ENCODE measurements at regions not wholly inside any gene's neighbourhood (a gene's known extent, or its start where the extent isn't known, plus 50 kb on each side); places are given as distances from the start of the nearest gene placed in this dataset.

DNA sequence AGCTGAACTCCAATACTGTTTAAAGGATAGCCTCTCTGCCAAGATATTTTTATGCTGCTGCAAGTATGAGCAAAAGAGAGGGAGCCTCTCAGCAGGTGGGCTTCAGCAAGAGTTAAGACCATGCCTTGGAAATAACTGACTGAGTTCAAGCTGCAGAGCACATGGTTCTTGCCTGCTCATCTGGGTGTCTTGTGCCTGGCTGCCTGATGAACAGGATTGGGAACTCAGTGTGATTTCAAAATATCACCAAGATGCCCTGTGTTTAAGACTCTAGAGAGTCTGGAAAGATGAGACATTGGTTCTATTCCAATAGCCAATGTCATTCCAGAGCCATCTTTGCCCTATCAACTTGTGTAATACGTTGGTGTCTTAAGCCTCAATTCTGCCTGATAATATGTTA lies 147.5 kb upstream of the VEPH1 start:
- in situ Hi-C loops (cut with HindIII; ENCODE audit: low sequenced_read_pairs), result no loop called here

DNA sequence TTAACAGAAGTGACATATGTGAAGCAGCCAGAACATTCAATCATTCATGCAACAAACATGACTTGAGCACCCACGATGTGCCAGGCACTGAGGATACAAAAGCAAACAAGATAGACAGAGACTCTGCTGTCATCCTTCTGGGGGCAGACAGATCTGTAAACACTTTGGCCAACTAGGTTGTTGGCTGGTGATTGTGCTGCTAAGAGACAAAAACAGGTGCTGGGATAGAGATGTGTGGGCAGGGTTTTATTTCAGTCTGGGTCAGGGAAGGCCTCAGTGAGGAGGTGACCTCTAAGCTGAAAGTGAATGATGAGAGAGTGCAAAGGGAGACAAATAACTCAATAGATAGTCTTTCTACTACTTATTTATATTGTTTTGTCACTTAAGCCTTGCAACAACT lies 147.0 kb upstream of the VEPH1 start:
- in situ Hi-C loops (cut with HindIII; ENCODE audit: low sequenced_read_pairs), result no loop called here

DNA sequence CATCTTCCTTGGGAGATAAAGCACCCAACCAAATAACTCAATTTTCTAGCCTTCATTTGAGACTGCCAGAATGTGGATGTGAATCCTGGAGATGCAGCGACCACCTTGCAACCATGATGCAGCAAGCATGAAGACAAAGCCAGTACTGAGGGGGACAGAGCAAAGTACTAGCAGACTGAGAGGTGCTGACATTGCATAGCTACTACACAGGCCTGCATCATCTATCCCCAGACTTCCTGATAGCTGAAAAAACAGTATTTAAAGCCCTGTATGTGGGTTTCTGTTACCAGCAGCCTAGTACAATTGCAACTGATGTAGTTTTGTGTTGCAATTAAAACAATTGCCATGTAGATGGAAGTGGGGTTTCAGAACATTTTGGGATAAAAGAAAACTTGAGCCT lies 146.3 kb upstream of the VEPH1 start:
- in situ Hi-C loops (cut with HindIII; ENCODE audit: low sequenced_read_pairs), result no loop called here

DNA sequence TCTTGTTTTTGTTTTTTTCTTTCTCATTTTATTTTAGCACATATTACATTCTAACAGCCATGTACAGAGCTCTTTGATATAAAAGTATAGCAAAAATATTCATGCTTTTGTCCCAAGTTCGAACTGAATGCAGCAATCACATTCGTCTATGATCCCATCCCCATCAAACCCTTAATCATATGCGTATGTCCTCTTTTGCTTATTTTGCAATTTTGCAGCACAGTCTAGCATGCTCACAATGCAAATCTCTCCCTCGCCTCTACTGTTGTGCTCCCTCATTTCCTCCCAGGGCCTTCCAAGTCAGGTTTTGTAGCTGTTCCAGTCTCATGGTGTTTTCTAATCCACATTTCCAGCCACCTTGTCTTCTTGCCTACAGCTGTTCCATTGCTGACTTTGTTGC lies 144.6 kb upstream of the VEPH1 start:
- in situ Hi-C loops (cut with HindIII; ENCODE audit: low sequenced_read_pairs), result no loop called here

DNA sequence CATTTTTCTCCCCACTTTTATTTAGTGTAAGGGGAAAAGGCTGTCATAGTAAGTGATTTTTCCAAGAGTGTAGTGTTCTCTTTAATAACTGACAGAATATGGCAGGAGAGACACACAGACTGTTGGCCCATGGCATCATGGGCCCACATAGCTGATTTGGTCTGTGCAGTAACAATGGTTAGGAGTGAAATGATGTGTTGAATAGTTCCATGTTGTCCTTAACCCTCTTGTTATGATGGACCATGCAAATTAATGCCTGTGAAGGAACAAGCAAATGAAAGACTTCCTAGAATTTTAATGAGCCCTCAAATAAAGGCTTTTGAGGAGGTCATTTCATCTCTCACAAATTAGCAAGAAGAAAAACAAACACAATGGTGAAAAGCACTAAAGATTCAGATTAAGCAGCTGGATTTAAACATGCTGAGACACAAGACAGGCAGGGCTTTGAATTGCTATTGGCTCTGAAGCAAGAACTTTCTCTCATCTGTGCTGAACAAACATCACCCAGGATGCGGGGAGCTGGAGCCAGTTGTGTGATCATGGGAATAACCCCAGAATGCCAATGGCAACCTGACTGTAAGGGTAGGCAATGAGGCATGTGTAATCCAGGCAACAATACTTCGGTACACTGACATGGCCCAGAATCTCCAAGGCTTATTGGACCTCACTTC lies 136.7 kb upstream of the VEPH1 start:
- in situ Hi-C loops (cut with HindIII; ENCODE audit: low sequenced_read_pairs), result loop anchor here (5.0 kb wide), 2 partner anchors 67 to 112 kb away; no protein-coding TSS in a partner anchor

DNA sequence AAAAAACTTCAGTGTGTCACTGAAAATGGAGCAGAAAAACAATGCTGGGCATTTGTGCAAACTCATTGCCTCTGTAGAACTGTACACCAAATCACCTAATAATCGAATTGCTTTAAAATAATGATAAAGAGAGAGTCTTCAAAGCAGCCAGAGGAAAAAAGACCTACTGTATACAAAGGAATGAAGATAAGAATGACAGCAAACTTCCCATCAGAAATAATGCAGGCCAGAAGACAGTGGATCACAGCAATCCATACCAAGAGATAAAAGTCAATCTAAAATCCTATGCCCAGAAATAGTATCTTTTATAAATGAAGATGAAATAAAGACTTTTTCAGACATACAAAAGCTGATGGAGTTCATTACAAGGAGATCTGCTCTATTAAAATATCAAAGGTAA lies 134.7 kb upstream of the VEPH1 start:
- in situ Hi-C loops (cut with HindIII; ENCODE audit: low sequenced_read_pairs), result no loop called here

DNA sequence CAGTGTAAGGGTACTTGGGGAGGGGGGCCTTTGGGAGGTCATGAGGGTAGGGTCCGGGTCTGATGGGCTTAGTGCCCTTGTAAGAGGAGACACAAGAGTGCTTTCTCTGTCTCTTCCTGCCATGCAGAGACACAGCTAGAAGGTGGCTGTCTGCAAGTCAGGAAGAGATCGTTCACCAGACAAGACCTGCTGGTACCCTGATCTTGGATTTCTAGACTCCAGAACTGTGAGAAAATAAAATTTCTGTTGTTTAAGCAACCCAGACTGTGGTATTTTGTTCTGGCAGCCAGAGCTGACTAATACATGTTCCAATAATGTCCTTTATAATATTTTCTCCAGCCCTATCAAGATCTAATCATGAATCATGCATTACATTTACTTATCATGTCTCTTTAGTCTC lies 130.0 kb upstream of the VEPH1 start:
- in situ Hi-C loops (cut with HindIII; ENCODE audit: low sequenced_read_pairs), result no loop called here

DNA sequence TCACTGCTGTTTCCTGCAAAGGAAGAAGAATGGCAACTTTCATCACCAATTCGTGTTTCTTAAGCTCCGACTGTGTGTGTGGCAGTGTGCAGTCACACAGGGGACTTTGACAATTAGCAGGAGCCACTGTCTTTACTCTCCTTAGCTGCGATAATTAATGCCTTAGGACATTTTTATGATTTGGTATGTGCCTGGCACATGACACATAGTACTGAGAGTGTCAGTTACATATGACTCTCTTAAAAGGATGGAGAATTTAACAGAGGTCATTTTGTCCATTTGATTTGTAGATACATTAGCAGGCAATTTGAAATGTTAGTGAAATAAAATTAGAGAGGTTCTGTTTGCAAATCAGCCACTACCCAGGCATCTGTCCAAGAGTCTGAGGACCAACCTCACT lies 128.9 kb upstream of the VEPH1 start:
- in situ Hi-C loops (cut with HindIII; ENCODE audit: low sequenced_read_pairs), result no loop called here

DNA sequence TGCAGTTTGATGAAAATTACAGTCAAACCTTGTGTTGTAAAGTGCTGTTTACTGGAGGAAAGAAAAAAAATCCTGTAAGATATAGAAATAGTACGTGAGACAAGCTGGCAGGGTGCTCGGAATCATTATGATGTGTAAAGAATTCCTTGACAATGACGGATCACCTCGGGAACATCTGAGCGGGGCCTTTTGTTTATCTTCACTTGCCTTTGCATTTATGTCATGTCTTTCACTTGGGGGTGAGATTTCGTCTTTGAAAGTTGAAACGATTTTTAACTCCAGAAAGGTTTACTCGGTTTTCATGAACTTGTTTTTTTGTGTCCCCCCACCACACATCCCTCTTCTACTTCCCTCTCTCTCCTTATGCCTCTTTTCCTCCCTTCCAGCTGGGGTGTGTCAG lies 128.3 kb upstream of the VEPH1 start:
- in situ Hi-C loops (cut with HindIII; ENCODE audit: low sequenced_read_pairs), result no loop called here

DNA sequence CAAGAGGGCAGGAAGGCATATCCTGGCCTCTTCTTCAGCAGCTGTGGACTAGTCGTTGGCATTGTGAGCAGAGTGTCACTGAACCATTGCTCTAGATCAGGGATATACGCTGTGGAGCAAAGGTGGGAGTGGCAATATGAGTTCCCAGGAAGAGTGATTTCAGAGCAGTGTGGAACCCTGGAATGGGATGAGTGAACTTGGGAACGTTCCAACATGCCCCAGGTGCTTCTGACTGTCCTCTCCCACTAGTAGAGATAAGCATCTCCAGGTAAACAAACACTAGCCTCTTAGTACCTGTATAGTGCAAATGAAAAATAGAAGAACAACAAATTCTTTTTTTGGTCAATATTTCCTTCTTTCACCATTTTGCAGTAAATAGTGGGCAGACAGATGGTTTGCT lies 123.6 kb upstream of the VEPH1 start:
- in situ Hi-C loops (cut with HindIII; ENCODE audit: low sequenced_read_pairs), result no loop called here

DNA sequence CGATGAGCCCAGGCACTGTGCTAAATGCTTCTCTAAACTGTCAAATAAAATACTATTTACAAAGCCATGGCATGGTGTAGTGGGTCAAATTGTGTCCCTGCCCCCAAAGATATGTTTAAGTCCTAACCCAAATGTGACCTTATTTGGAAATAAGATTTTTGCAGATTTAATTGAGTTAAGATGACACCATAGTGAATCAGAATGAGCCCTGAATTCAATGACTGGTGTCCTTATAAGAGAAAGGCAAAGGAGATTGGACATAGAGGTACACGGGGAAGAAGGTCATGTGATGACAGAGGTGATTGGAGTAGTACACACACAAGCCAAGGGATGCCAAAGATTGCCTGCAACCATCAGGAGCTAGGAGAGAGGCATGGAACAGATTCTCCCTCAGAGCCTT lies 121.6 kb upstream of the VEPH1 start:
- in situ Hi-C loops (cut with HindIII; ENCODE audit: low sequenced_read_pairs), result no loop called here

DNA sequence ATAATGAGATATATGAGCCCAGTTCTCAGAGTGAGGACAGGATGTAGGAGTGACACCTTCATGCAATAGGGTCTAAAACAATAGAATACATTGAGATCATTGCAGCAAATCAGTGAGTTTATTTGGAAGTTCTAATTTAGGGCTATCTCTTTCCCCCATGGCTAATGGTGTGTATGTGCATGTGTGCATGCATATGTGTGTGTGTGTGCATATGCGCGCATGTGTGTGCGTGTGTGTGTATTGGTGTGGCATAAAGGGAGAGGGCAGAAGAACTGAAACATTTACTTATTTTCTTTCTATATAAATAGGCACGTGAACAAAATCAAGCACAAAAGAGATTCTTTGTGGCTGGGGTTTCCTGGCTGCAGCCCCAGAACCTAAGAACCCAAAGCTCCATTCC lies 115.7 kb upstream of the VEPH1 start:
- in situ Hi-C loops (cut with HindIII; ENCODE audit: low sequenced_read_pairs), result no loop called here

DNA sequence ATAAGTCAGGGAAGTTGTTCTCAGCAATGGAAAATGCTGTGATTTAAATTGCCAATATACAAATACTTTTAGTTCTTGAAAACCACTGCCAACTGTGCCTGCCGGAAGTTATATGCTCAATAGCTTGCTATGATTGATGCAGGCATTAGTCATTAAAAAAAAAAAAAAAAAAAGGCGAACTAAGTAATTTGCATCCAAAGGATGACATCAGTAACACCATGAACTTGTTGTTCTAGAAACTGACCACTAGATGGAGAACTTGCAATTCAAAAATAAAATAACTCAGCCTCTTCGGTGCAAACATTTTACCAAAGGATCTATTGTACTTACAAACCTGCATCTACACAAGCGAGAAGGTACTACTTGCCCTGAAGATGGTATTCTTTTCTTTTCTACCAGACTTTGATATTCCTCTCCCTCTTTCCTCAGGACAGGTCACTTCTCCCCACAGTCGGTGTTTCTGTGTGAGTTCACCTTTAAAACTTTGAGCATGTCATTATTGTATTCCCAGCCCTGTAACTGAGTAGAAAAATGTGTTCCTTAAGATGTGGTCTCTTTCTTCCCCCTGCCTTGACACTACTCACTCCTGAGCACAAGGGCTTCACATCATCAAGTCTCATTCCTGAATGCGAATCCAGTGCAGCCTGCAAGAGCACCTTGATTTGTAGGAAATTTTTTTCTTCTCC lies 115.0 kb upstream of the VEPH1 start:
- in situ Hi-C loops (cut with HindIII; ENCODE audit: low sequenced_read_pairs), result no loop called here

DNA sequence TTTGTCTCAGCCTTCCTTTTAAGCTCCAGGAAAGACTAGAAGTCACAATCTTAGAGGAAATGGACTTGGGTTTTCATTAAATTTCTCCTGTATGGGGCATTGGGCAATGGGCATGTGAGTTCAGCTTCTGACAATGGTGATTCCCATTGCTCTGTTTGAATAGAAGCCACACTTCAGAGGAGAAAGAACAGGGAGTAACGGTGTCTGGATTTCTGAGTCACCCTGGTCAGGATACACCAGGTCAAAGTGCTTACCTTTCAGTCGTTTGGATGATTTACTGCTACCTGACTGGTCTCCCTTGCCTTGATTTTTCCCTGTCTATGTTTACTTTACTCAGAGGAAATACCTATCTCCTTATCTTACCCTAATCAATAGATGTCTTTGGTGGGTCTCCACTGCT lies 111.7 kb upstream of the VEPH1 start:
- in situ Hi-C loops (cut with HindIII; ENCODE audit: low sequenced_read_pairs), result no loop called here

DNA sequence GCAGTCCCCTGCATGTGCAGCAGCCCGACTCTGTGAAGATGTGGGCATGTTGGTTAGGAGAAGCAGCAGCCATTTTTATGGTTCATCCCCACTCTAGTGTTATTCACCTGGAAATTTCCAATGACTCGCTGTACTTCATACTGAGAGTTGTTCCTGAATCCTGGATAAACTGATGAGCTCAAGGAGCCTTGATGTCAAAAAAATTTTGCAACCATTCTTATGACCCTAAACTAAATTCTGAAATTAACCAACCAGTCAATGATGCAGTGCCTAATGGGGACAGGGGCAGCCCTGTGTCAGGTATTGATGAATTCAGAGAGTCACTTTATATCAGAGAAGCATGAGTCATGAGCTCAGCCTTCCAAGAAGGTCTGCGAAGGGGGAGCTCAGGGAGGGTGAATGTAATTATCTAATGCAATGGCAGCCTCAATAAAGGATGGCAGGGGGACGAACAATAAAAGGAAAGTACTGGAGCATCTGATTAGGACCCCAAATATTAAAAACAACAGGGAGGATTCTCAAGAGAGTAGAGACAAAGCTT lies 108.4 kb upstream of the VEPH1 start:
- in situ Hi-C loops (cut with HindIII; ENCODE audit: low sequenced_read_pairs), result no loop called here

DNA sequence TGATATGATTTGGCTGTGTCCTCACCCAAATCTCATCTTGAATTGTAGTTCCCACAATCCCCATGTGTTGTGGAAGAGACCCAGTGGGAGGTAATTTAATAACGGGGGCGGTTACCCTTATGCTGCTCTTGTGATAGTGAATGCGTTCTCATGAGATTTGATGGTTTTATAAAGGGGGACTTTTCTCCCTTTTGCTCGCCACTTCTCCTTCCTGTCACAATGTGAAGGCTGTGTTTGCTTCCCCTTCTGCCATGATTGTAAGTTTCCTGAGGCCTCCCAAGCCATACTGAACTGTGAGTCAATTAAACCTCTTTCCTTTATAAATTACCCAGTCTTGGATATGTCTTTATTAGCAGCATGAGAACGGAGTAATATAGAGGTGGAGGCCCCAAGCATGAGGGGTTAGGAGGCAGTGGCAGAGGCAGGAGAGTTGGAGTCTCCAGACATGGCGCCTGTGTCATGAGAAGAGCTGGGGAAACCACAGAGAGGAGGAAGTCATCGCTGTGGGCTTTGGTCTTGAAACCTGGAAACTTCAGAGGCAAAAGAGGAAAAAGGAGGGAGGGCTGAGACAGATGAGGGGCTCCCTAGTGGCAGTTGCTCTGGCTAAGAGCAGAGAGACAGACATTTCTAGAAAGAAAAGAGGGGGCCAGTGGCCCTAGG lies 107.8 kb upstream of the VEPH1 start:
- in situ Hi-C loops (cut with HindIII; ENCODE audit: low sequenced_read_pairs), result no loop called here

DNA sequence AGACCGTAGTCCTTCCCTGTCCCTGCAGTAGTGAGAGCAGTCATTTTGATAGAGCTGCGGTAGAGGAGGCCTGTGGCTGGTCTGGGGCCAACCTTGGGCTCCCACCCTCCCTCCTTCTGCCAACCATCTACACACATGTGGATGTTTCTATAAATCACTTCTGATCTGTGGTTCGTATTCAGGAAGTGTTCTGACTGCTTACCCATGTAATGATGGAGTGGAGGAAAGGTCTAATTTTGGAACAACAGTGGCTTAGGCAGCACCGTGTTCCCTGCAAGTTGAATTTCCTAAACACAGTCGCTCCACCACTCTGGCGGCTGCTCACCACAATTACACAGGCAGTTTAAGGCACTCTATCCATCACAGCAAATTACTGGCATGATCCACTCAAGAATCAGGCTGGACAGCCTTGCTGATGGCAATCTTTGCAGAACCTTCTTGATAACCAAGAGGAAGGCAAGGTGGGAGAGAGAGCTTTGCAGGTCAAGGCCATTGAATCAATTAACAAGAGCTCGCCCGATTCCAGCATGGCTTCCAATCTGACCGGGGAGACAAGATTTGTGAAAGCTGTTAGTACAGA lies 104.7 kb upstream of the VEPH1 start:
- in situ Hi-C loops (cut with HindIII; ENCODE audit: low sequenced_read_pairs), result no loop called here

DNA sequence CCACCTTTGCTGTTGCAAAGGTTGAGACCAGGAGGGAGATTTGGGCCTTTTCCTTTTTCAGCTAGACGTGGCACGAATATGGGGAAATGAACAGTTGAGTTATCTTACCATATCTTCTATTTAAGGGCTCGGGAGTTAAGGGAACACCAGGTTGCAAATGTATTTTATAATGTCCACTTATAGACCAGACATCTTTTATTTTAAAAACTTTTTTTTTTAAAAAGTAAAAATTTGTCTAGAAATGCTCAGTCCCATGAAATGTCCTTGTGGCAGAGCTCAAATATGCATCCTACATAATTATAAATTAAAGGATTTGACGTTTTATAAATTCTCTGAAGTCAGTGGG lies 103.6 kb upstream of the VEPH1 start:
- in situ Hi-C loops (cut with HindIII; ENCODE audit: low sequenced_read_pairs), result no loop called here

DNA sequence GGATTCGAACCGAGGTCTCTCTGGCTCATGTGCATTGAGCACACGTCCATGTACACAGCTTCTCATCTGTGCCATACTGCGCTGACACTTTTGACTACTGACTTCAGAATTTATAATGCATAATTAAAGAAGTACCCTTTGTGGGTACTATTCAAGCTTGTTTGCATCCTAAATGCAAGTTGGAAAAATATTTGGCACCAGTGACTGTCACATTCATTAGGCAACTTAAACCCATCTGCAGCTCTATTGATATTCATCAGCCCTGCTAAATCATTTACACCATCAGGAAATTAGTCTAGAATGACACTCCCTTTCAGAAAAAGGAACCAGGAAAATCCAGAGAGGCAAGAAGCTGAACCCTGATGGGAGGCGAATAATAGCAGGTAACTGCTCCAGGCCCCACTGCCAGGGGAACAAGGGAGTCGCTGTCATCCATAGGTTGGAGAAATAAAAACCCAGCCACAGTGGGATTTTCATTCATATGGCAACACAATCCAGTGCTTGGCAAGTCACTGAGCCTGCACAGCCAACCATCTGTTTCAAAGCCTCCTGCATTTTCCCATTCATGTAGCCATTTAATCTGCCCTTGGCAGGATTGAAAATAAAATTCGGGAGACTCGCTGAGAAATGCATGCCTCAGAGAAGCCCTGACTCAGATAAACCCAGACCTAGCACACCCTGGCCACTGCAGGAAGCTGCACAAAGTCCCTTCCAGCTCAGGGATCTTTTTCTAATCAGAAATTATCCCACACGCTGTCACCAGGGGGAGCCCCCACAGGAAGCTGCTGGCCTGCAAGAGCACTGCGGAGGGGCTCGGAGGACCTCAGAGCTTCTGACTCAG lies 103.0 kb upstream of the VEPH1 start:
- in situ Hi-C loops (cut with HindIII; ENCODE audit: low sequenced_read_pairs), result no loop called here

DNA sequence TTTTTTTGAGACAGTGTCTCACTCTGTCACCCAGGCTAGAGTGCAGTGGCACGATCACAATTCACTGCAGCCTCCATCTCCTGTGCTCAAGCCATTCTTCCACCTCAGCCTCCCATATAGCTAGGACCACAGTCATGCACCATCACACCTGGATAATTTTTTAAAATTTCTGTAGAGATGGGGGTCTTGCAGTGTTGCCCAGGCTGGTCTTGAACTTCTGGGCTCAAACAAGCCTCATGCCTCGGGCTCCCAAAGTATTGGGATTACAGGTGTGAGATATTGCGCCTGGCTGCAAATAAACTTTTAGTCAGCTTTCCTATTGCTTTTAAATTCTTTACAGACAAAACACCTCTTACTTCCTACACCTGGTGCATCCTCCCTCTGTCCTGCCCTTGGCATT lies 102.1 kb upstream of the VEPH1 start:
- in situ Hi-C loops (cut with HindIII; ENCODE audit: low sequenced_read_pairs), result no loop called here

DNA sequence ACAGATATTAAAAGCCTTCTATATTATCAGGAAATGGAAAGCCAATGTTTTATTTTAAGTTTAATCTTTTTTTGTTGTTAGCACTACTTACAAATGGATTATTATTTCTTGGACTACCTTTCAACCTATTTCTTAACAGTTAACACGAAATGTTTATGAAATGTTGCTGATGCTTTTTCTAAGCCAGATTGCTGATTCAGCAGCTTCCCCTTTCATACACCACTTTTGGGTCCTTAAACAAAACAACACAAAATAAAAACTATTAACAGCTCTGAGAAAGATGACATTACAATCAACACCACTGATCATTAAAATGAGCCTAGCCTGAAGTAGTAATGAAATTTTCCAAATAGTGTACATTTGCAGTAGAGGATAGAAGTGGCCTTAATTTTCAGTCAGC lies 99.2 kb upstream of the VEPH1 start:
- in situ Hi-C loops (cut with HindIII; ENCODE audit: low sequenced_read_pairs), result no loop called here
